Rectal smooth muscle tissue (tissue), 1 donor: ENCODE measurements at regions not wholly inside any gene's neighbourhood (a gene's known extent, or its start where the extent isn't known, plus 50 kb on each side); places are given as distances from the start of the nearest gene placed in this dataset.

Experiments
- H3K27ac ChIP-seq: one replicate; pipeline ENCODE4 v1.7.0; 2013; ENCODE audit warnings: low read depth, low read length, inconsistent platforms
- H3K27me3 ChIP-seq: one replicate; pipeline ENCODE4 v1.7.0; 2013; ENCODE audit warnings: low read length; ENCODE audit not compliant: control insufficient read depth, insufficient read depth
- H3K36me3 ChIP-seq: one replicate; pipeline ENCODE4 v1.7.0; 2013; ENCODE audit warnings: low read length; ENCODE audit not compliant: control insufficient read depth, insufficient read depth
- H3K4me1 ChIP-seq: one replicate; pipeline ENCODE4 v1.7.0; 2013; ENCODE audit warnings: low read length; ENCODE audit not compliant: control insufficient read depth, insufficient read depth
- H3K4me3 ChIP-seq: one replicate; pipeline ENCODE4 v1.7.0; 2013; ENCODE audit warnings: low read length
- H3K9ac ChIP-seq: one replicate; pipeline ENCODE4 v1.7.0; 2013; ENCODE audit warnings: low read length

- no peaks in the 10 kb centered on the region for H3K36me3 ChIP-seq
- H3K4me3 ChIP-seq: no peak overlapping the region
- H3K9ac ChIP-seq: no peak overlapping the region
- H3K27ac ChIP-seq: no peak overlapping the region
- no peaks in the 10 kb centered on the region for H3K4me1 ChIP-seq
- H3K27me3 ChIP-seq: no peaks in the 10 kb centered on the region
These were observed 172.7 kb downstream of the MYCN start for GRCh38 chr2:16112972-16113560.

- no peaks in the 10 kb centered on the region for H3K4me1 ChIP-seq
- H3K27me3 ChIP-seq: no peaks in the 10 kb centered on the region
- no peaks in the 10 kb centered on the region for H3K36me3 ChIP-seq
- H3K4me3 ChIP-seq: no peak overlapping the region
- no peak overlapping the region for H3K9ac ChIP-seq
- no peak overlapping the region for H3K27ac ChIP-seq
These were observed 172.1 kb downstream of the MYCN start for GRCh38 chr2:16112251-16112971.

GRCh38 chr2:16111838-16112210 lies 171.5 kb downstream of the MYCN start:
- Histone ChIP-seq H3K4me3 (no peak overlapping the region), H3K4me1 (no peaks in the 10 kb centered on the region), H3K9ac (no peak overlapping the region), H3K27ac (no peak overlapping the region), H3K36me3 (no peaks in the 10 kb centered on the region), H3K27me3 (no peaks in the 10 kb centered on the region)

- no peaks in the 10 kb centered on the region for H3K27me3 ChIP-seq
- no peak overlapping the region for H3K9ac ChIP-seq
- no peak overlapping the region for H3K27ac ChIP-seq
- H3K4me3 ChIP-seq: no peak overlapping the region
- no peaks in the 10 kb centered on the region for H3K4me1 ChIP-seq
- no peaks in the 10 kb centered on the region for H3K36me3 ChIP-seq
These were observed 169.5 kb downstream of the MYCN start for GRCh38 chr2:16109821-16110310.

- Histone ChIP-seq H3K27me3 (no peaks in the 10 kb centered on the region), H3K9ac (no peak overlapping the region)
These were observed 169.0 kb downstream of the MYCN start for GRCh38 chr2:16109368-16109820.

GRCh38 chr2:16107246-16107645 lies 166.9 kb downstream of the MYCN start:
- Histone ChIP-seq H3K36me3 (no peaks in the 10 kb centered on the region), H3K4me1 (no peaks in the 10 kb centered on the region), H3K4me3 (no peak overlapping the region), H3K27me3 (no peaks in the 10 kb centered on the region), H3K27ac (no peak overlapping the region), H3K9ac (no peak overlapping the region)

More at GRCh38 chr2:16109368-16109820, 169.0 kb downstream of the MYCN start:
- Histone ChIP-seq H3K4me1 (no peaks in the 10 kb centered on the region), H3K4me3 (no peak overlapping the region), H3K36me3 (no peaks in the 10 kb centered on the region), H3K27ac (no peak overlapping the region)

- Histone ChIP-seq H3K4me1 (no peaks in the 10 kb centered on the region), H3K9ac (no peak overlapping the region), H3K36me3 (no peaks in the 10 kb centered on the region), H3K27me3 (no peaks in the 10 kb centered on the region), H3K4me3 (no peak overlapping the region), H3K27ac (no peak overlapping the region)
These were observed 166.3 kb downstream of the MYCN start for GRCh38 chr2:16106619-16107018.

- Histone ChIP-seq H3K4me3 (no peak overlapping the region), H3K27me3 (no peaks in the 10 kb centered on the region), H3K9ac (no peak overlapping the region), H3K4me1 (no peaks in the 10 kb centered on the region), H3K27ac (no peak overlapping the region), H3K36me3 (no peaks in the 10 kb centered on the region)
These were observed 165.4 kb downstream of the MYCN start for GRCh38 chr2:16105669-16106281.

- H3K9ac ChIP-seq: no peak overlapping the region
- H3K27ac ChIP-seq: no peak overlapping the region
- H3K4me1 ChIP-seq: no peaks in the 10 kb centered on the region
- H3K36me3 ChIP-seq: no peaks in the 10 kb centered on the region
- no peaks in the 10 kb centered on the region for H3K27me3 ChIP-seq
- H3K4me3 ChIP-seq: no peak overlapping the region
These were observed 164.8 kb downstream of the MYCN start for GRCh38 chr2:16104949-16105668.

GRCh38 chr2:16104315-16104948 lies 164.1 kb downstream of the MYCN start:
- Histone ChIP-seq H3K27me3 (no peaks in the 10 kb centered on the region), H3K4me3 (no peak overlapping the region), H3K9ac (no peak overlapping the region), H3K27ac (no peak overlapping the region), H3K4me1 (no peaks in the 10 kb centered on the region), H3K36me3 (no peaks in the 10 kb centered on the region)

GRCh38 chr2:16103614-16104314 lies 163.4 kb downstream of the MYCN start:
- no peaks in the 10 kb centered on the region for H3K4me1 ChIP-seq
- H3K36me3 ChIP-seq: no peaks in the 10 kb centered on the region
- H3K4me3 ChIP-seq: no peak overlapping the region
- no peak overlapping the region for H3K9ac ChIP-seq
- H3K27ac ChIP-seq: no peak overlapping the region
- H3K27me3 ChIP-seq: no peaks in the 10 kb centered on the region
